ENCODE measurements at regions not wholly inside any gene's neighbourhood (a gene's known extent, or its start where the extent isn't known, plus 50 kb on each side); places are given as distances from the start of the nearest gene placed in this dataset.

DNA sequence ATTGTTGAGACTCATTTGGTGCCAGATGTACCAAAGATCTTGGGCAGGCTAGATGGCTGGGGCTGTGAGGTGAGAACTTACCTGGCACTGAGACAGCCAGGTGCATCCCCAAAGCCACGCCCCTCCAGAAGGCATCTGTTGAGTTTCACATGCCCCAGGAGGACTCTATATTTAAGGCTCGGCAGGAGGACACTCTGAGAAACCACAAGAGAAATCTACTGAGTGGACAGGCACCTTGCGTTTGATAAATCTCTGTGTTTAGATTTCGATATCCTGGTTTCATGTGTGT, 197.9 kb upstream of the ZNF536 start:
- TF ChIP-seq POLR2A (IDR thresholded peaks at IDR 0.05) = no peak
- TF ChIP-seq, protein P1, sequence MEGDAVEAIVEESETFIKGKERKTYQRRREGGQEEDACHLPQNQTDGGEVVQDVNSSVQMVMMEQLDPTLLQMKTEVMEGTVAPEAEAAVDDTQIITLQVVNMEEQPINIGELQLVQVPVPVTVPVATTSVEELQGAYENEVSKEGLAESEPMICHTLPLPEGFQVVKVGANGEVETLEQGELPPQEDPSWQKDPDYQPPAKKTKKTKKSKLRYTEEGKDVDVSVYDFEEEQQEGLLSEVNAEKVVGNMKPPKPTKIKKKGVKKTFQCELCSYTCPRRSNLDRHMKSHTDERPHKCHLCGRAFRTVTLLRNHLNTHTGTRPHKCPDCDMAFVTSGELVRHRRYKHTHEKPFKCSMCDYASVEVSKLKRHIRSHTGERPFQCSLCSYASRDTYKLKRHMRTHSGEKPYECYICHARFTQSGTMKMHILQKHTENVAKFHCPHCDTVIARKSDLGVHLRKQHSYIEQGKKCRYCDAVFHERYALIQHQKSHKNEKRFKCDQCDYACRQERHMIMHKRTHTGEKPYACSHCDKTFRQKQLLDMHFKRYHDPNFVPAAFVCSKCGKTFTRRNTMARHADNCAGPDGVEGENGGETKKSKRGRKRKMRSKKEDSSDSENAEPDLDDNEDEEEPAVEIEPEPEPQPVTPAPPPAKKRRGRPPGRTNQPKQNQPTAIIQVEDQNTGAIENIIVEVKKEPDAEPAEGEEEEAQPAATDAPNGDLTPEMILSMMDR (IDR thresholded peaks at IDR 0.05) = no peak

Data from upper lobe of left lung (tissue), 4 donors.